ENCODE measurements at regions not wholly inside any gene's neighbourhood (a gene's known extent, or its start where the extent isn't known, plus 50 kb on each side); places are given as distances from the start of the nearest gene placed in this dataset.

DNA sequence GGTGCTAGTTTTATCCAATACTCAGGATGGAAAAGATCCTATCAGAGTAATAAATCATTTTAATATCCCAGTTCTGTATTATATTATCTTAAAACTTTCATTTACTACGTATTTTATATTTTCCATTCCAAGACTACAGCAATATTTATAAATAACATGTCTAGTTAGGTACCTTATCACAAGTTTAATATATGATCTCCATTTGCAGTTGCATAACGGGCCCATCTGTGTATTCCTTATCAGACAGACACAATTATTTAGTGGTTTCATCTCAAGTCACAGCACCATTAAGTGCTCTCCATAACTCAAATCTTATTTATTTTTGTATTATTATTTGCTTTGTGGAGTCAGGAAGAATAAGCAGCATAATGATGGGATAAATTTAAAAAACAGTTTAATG lies 333.9 kb downstream of the SH2D1A start:
- WGBS, 2 donors, result 32 to 46% methylated on average over 2 of the region's 2 CpGs
- H3K4me3 ChIP-seq (ENCODE audit: low read depth, poor library complexity, severe bottlenecking), result no peak overlapping the region
- intact Hi-C loops (cut with DNase I; ENCODE audit: low total_unique reads), result no loop called here

DNA sequence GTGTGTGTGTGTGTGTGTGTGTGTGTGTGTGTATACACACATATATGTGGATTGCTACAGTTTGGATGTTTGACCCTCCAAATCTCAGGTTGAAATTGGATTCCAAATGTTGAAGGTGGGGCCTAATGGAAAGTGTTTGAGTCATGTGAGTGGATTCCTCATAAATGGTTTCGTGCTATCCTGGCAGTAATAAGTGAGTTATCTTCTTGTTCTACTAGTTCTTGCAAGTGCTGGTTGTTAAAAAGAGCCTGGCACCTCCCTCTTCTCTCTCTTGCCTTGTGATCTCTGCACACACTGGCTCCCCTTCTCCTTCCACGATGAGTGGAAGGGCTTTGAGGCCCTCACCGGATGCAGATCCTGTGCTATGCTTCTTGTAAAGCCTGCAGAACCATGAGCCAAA lies 344.1 kb downstream of the SH2D1A start:
- H3K4me3 ChIP-seq (ENCODE audit: low read depth, poor library complexity, severe bottlenecking), result no peak overlapping the region
- TF ChIP-seq CTCF (IDR thresholded peaks at IDR 0.05), result no peak
- TF ChIP-seq POLR2A (IDR thresholded peaks at IDR 0.05), result no peak
- WGBS, 2 donors, result 40 to 56% methylated on average over 2 to 3 of the region's 3 CpGs
- DNase-seq (ENCODE audit: low spot score in 2 of 2), result no peak
- intact Hi-C loops (cut with DNase I; ENCODE audit: low total_unique reads), result no loop called here

More for the DNA sequence above, 333.9 kb downstream of the SH2D1A start:
- no peak for DNase-seq (ENCODE audit: low spot score in 2 of 2)
- TF ChIP-seq CTCF (IDR thresholded peaks at IDR 0.05) (no peak), POLR2A (IDR thresholded peaks at IDR 0.05) (no peak)

- DNase-seq (ENCODE audit: low spot score in 2 of 2), result no peak
- no peak for TF ChIP-seq CTCF (IDR thresholded peaks at IDR 0.05)
- no peak for TF ChIP-seq POLR2A (IDR thresholded peaks at IDR 0.05)
- WGBS, 2 donors, result 45 to 55% methylated on average over 2 of the region's 2 CpGs
- H3K4me3 ChIP-seq (ENCODE audit: low read depth, poor library complexity, severe bottlenecking), result no peak overlapping the region
- intact Hi-C loops (cut with DNase I; ENCODE audit: low total_unique reads), result no loop called here
Measured at GRCh38 chrX:124699876-124700275, 353.5 kb downstream of the SH2D1A start.

DNA sequence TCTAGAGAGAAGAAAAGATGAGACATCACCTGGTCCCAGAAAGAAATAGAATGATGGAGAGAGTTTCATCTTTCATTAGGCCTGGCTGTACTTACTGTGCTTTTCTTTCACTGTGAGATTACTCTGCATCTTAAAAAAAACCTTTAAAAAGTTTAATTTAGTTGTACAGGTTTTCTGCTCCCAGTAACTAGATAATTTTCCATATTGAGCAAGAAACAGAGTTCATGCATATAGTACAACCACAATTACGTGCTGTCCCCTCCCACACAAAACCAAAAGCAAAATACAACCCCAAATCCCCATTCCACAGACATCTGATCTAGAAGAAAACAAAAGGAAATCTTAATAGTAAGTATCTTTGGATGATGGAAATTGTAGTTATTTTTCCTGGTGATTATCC lies 371.2 kb downstream of the SH2D1A start:
- H3K4me3 ChIP-seq (ENCODE audit: low read depth, poor library complexity, severe bottlenecking), result no peak overlapping the region
- no peak for TF ChIP-seq POLR2A (IDR thresholded peaks at IDR 0.05)
- TF ChIP-seq CTCF (IDR thresholded peaks at IDR 0.05), result no peak
- 48 to 81% methylated on average over 1 of the region's 1 CpG for WGBS, 2 donors
- intact Hi-C loops (cut with DNase I; ENCODE audit: low total_unique reads), result no loop called here
- DNase-seq (ENCODE audit: low spot score in 2 of 2), result no peak

DNA sequence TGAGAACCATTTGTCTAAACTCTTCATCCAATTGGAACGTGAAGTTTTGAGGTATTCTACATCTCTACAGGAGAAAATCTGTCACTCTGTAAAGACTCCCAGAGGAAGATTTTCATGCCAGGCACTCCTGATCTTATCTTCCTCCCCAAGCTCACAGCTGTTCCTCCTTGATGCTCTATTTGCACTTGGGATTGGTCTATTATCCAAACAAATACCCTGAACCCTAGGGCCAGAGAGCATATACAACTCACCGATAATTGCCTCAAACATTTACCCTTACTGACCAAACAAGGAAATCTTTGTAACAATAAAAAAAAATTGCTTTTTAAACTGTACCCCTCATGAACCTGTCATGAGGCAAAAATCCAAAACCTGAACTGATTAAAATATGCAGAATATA lies 372.7 kb downstream of the SH2D1A start:
- no peak for TF ChIP-seq CTCF (IDR thresholded peaks at IDR 0.05)
- no peak for TF ChIP-seq POLR2A (IDR thresholded peaks at IDR 0.05)
- intact Hi-C loops (cut with DNase I; ENCODE audit: low total_unique reads), result no loop called here
- 76 to 83% methylated on average over 2 of the region's 2 CpGs for WGBS, 2 donors
- no peak overlapping the region for H3K4me3 ChIP-seq (ENCODE audit: low read depth, poor library complexity, severe bottlenecking)
- DNase-seq (ENCODE audit: low spot score in 2 of 2), result no peak

DNA sequence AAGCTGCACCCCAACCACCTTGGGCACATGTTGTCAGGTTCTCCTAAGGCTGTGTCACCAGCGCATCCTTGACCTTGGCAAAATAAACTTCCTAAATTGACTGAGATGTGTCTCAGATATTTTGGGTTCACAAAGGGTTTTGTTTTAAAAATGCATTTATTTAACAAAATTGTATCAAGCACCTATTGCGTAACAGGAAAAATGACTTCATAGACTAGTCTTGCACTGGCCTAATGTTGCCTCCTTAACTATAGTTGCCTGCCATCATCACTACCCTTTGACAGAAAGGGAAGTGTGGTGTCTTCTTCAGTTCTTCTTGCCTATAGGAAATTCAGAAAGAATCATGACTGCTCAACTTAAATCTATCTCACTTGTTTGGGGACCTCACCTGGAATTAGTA lies 374.2 kb downstream of the SH2D1A start:
- intact Hi-C loops (cut with DNase I; ENCODE audit: low total_unique reads), result no loop called here
- no peak overlapping the region for H3K4me3 ChIP-seq (ENCODE audit: low read depth, poor library complexity, severe bottlenecking)
- WGBS, 2 donors, result 93 to 97% methylated on average over 2 of the region's 2 CpGs
- TF ChIP-seq POLR2A (IDR thresholded peaks at IDR 0.05) (no peak), CTCF (IDR thresholded peaks at IDR 0.05) (no peak)
- DNase-seq (ENCODE audit: low spot score in 2 of 2), result no peak
